ENCODE measurements at regions not wholly inside any gene's neighbourhood (a gene's known extent, or its start where the extent isn't known, plus 50 kb on each side); places are given as distances from the start of the nearest gene placed in this dataset.

GRCh38 chr3:59684766-59685165, 634.9 kb upstream of the CFAP20DC start:
- no peak for DNase-seq (ENCODE audit: low spot score)
- no peak for TF ChIP-seq CTCF (IDR thresholded peaks at IDR 0.05; ENCODE audit: borderline replicate concordance, control extremely low read depth, extremely low read depth, insufficient read depth, missing control alignments)
- in situ Hi-C loops (cut with MboI; ENCODE audit: low sequenced_read_pairs, unreplicated experiment) = no loop called here

GRCh38 chr3:59680919-59681318, 631.1 kb upstream of the CFAP20DC start:
- in situ Hi-C loops (cut with MboI; ENCODE audit: low sequenced_read_pairs, unreplicated experiment) = no loop called here
- TF ChIP-seq CTCF (IDR thresholded peaks at IDR 0.05; ENCODE audit: borderline replicate concordance, control extremely low read depth, extremely low read depth, insufficient read depth, missing control alignments) = no peak
- no peak for DNase-seq (ENCODE audit: low spot score)

DNA sequence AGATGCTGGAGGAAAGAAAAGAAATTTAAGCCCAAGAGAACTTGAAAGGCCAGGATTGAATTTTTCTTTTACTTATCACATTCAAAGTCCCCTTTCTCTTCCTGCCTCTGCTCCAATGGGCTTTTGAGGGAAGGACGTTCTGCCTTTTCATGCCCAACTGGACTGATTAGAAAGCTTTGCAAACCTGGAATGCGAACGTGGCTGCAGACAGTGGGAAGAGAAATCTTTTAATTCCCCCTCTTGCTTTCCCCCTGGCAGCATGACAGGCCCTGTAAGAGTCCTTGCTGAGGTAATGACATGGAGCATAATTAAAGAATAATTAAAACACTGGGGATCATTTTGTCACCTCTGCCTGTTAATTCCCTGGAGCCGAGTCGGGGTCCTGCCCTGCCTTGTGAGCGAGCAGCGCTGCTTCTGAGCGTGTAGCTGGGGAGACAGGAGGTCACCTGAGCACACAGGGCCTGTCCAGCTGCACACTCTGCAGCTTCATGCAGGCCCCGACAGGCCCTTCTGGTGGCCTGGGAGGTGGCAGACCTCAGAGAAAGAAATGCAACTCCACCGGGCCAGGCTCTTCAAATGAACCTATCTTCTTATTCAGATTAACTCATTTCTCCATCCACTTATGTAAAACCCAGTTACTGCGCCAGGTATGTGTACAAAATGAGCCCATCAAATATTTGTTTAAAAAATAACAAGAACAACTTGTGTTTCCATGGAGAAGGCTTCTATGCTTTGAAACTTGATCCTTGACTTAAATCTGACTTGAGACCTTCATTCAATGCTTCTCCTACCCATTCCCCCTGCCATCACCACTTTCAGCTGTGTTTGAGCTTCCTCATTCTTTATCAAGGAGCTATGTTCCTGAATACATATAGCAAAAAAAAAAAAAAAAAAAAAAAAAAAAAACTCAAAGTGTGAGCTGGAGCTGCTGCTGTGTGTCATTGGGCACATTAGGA, 628.2 kb upstream of the CFAP20DC start:
- no peak for TF ChIP-seq CTCF (IDR thresholded peaks at IDR 0.05; ENCODE audit: borderline replicate concordance, control extremely low read depth, extremely low read depth, insufficient read depth, missing control alignments)
- in situ Hi-C loops (cut with MboI; ENCODE audit: low sequenced_read_pairs, unreplicated experiment) = no loop called here
- no peak for DNase-seq (ENCODE audit: low spot score)

DNA sequence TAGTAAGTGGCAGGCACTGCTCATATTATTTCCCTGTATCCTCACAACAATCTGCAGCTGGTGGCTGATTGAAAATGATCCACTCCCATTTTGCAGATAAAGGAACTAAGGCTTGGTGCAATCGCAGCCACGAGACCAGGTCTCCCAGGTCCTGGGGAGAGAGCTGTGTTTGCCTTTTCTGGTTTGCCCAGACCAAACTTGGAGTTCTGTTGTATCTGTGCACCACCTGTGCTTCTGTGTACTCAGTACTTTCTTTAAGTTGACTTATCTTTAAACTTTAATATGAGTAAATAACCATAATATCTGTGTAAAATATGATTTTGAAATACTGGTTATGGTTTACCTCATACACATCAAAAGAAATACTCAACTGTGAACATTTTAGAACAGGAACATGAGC, 625.7 kb upstream of the CFAP20DC start:
- in situ Hi-C loops (cut with MboI; ENCODE audit: low sequenced_read_pairs, unreplicated experiment) = no loop called here
- TF ChIP-seq CTCF (IDR thresholded peaks at IDR 0.05; ENCODE audit: borderline replicate concordance, control extremely low read depth, extremely low read depth, insufficient read depth, missing control alignments) = no peak

DNA sequence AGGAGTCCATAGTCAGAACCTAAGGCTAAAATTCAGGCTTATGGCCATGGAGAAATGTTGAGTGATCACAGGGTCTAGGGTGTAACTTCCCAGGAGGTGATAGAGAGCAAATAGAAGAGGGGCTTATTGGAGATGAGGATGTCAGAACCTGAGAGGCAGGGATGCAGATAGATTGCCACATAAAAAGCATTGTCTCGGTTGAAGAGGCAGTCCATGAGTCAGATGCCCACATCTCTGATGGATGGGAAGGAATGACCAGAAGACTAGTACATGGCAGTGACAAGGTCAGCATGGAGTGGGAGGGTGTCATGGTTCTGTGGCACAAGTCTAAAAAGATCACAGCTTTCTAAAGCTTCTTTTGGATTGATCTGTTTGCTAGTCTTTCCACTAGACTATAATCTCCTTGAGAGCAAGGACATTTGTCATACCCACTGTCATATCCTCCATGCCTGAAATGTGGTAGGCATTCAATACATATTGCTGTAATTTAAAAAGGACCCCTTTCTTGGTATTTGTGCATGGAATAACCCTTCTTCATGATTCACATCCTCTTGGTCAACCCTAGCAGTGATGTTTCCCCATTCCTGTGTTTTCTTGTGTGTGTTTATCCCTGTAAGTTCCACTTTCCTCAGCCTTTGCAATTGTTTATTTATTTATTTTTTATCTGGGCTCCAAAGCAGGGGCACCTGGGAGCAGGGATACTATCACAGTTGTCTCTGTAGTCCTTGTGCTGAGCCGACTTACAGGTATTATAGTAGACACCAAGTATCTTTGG, 613.4 kb upstream of the CFAP20DC start:
- DNase-seq (ENCODE audit: low spot score) = no peak
- in situ Hi-C loops (cut with MboI; ENCODE audit: low sequenced_read_pairs, unreplicated experiment) = no loop called here
- TF ChIP-seq CTCF (IDR thresholded peaks at IDR 0.05; ENCODE audit: borderline replicate concordance, control extremely low read depth, extremely low read depth, insufficient read depth, missing control alignments) = no peak

More for the DNA sequence above, 625.7 kb upstream of the CFAP20DC start:
- DNase-seq (ENCODE audit: low spot score) = no peak

DNA sequence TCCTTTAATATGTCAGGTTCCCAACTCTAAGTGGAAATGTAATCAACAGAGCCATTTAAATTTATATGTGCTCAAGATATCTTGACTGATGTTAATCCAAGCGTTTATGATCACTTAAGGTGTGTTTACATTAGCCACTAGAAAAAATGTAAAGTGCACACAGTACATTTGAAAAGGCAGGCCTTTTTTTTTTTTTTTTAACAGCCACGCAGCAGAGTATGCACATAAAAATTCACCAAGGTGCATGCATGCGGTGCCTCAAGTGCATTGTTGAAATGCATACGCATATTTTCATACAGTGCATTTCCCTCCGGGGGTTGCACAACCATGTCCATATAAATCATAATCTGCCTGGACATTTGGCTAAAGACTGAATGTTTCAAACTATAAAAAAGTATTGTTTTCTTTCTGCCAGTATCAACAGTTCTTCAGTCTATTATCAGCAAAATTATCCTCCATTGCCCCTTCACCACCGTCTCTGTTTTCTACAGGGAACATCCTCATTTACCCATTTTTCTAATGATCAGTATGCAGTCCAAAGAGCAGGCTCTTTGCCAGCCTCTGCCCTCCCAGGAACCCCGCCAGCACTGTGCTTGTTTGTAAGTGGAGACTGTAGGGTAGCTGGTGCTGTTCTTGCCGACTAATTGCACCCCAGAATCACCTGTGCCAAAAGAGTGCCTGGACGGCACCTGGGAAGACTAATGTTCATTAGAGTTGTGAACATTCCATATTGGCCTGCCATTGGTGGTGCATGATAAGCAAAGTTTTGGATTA, 611.2 kb upstream of the CFAP20DC start:
- TF ChIP-seq CTCF (IDR thresholded peaks at IDR 0.05; ENCODE audit: borderline replicate concordance, control extremely low read depth, extremely low read depth, insufficient read depth, missing control alignments) = no peak
- in situ Hi-C loops (cut with MboI; ENCODE audit: low sequenced_read_pairs, unreplicated experiment) = no loop called here
- DNase-seq (ENCODE audit: low spot score) = no peak
